Activated naive CD8-positive, alpha-beta T cell treated with anti-CD3 and anti-CD28 coated beads, Interleukin-2, amount 10 ng/mL, durations not matched to agents 7 days and 5 days (primary cell): ENCODE measurements at regions not wholly inside any gene's neighbourhood (a gene's known extent, or its start where the extent isn't known, plus 50 kb on each side); places are given as distances from the start of the nearest gene placed in this dataset.

Experiments used
- ATAC-seq: fragments of 150-1000 bp; cut with Tn5 transposase; one replicate; pipeline ENCODE4 v1.10.0; 2021; ENCODE audit warnings: low read depth, moderate library complexity
- POLR2A ChIA-PET: fragments of 350-600 bp; sonication (Branson Sonifier 250); formaldehyde crosslinking; loops from one replicate; lab custom pipeline; 2021; ENCODE audit warnings: antibody characterized with exemption; lab: Charles Lee
- DNase-seq: peaks from one replicate; pipeline ENCODE4 v3.0.0; 2021
- H3K27ac Mint-ChIP-seq: one replicate; pipeline ENCODE4 v1.8.0; 2022; ENCODE audit warnings: mild to moderate bottlenecking, mixed read lengths
- H3K27me3 Mint-ChIP-seq: one replicate; pipeline ENCODE4 v1.8.0; 2022; ENCODE audit warnings: mild to moderate bottlenecking, moderate library complexity, mixed read lengths
- H3K36me3 Mint-ChIP-seq: one replicate; pipeline ENCODE4 v1.8.0; 2021; ENCODE audit warnings: mild to moderate bottlenecking, mixed read lengths
- H3K4me1 Mint-ChIP-seq: one replicate; pipeline ENCODE4 v1.8.0; 2021; ENCODE audit warnings: mixed read lengths
- H3K4me3 Mint-ChIP-seq: one replicate; pipeline ENCODE4 v1.8.0; 2022; ENCODE audit warnings: mild to moderate bottlenecking, moderate library complexity, mixed read lengths
- H3K9me3 Mint-ChIP-seq: one replicate; pipeline ENCODE4 v1.8.0; 2021; ENCODE audit warnings: mixed read lengths

GRCh38 chr14:98889836-98890185, 382.2 kb downstream of the BCL11B start:
- POLR2A ChIA-PET = no interaction called here
- DNase-seq (no peak), ATAC-seq (no peak)
- Mint-ChIP-seq H3K4me1 (no peaks in the 10 kb centered on the region), H3K4me3 (no peak overlapping the region), H3K27ac (no peak overlapping the region), H3K9me3 (peaks cover 5% of the 10 kb centered on the region), H3K27me3 (peaks cover 4% of the 10 kb centered on the region), H3K36me3 (no peaks in the 10 kb centered on the region)

- Mint-ChIP-seq H3K9me3 (peaks cover 2% of the 10 kb centered on the region), H3K4me3 (no peak overlapping the region), H3K27me3 (peaks cover 4% of the 10 kb centered on the region), H3K4me1 (no peaks in the 10 kb centered on the region), H3K27ac (no peak overlapping the region), H3K36me3 (no peaks in the 10 kb centered on the region)
- ATAC-seq (no peak), DNase-seq (no peak)
- POLR2A ChIA-PET = no interaction called here
These were observed 381.2 kb downstream of the BCL11B start for GRCh38 chr14:98890556-98891340.

GRCh38 chr14:98893675-98894074, 378.3 kb downstream of the BCL11B start:
- Mint-ChIP-seq H3K4me3 (no peak overlapping the region), H3K27ac (no peak overlapping the region), H3K36me3 (no peaks in the 10 kb centered on the region), H3K4me1 (no peaks in the 10 kb centered on the region), H3K27me3 (peaks cover 4% of the 10 kb centered on the region), H3K9me3 (peaks cover 4% of the 10 kb centered on the region)
- POLR2A ChIA-PET = no interaction called here
- DNase-seq = no peak
- ATAC-seq = no peak

GRCh38 chr14:98894600-98894999, 377.4 kb downstream of the BCL11B start:
- Mint-ChIP-seq H3K36me3 (no peaks in the 10 kb centered on the region), H3K27ac (no peak overlapping the region)

GRCh38 chr14:98896449-98896848, 375.5 kb downstream of the BCL11B start:
- Mint-ChIP-seq H3K27ac (no peak overlapping the region), H3K36me3 (no peaks in the 10 kb centered on the region), H3K4me3 (no peak overlapping the region), H3K9me3 (peaks cover 4% of the 10 kb centered on the region), H3K27me3 (peaks cover 4% of the 10 kb centered on the region), H3K4me1 (peaks cover 2% of the 10 kb centered on the region)
- ATAC-seq (no peak), DNase-seq (no peak)
- POLR2A ChIA-PET = no interaction called here

More at GRCh38 chr14:98894600-98894999, 377.4 kb downstream of the BCL11B start:
- H3K9me3 Mint-ChIP-seq = peaks cover 4% of the 10 kb centered on the region
- peaks cover 4% of the 10 kb centered on the region for H3K27me3 Mint-ChIP-seq
- H3K4me1 Mint-ChIP-seq = no peaks in the 10 kb centered on the region
- POLR2A ChIA-PET = no interaction called here
- H3K4me3 Mint-ChIP-seq = no peak overlapping the region
- ATAC-seq = no peak
- no peak for DNase-seq

GRCh38 chr14:98897605-98898309, 374.2 kb downstream of the BCL11B start:
- DNase-seq (no peak), ATAC-seq (no peak)
- no peak overlapping the region for H3K4me3 Mint-ChIP-seq
- no peaks in the 10 kb centered on the region for H3K36me3 Mint-ChIP-seq
- POLR2A ChIA-PET = no interaction called here
- H3K27me3 Mint-ChIP-seq = peaks cover 4% of the 10 kb centered on the region
- peaks cover 2% of the 10 kb centered on the region for H3K4me1 Mint-ChIP-seq
- peaks cover 2% of the 10 kb centered on the region for H3K9me3 Mint-ChIP-seq
- H3K27ac Mint-ChIP-seq = no peak overlapping the region

GRCh38 chr14:98899441-98899840, 372.6 kb downstream of the BCL11B start:
- H3K4me3 Mint-ChIP-seq = no peak overlapping the region
- no peak overlapping the region for H3K27ac Mint-ChIP-seq
- peaks cover 2% of the 10 kb centered on the region for H3K27me3 Mint-ChIP-seq
- H3K4me1 Mint-ChIP-seq = peaks cover 2% of the 10 kb centered on the region
- no peaks in the 10 kb centered on the region for H3K36me3 Mint-ChIP-seq
- POLR2A ChIA-PET = no interaction called here
- ATAC-seq (no peak), DNase-seq (no peak)
- peaks cover 2% of the 10 kb centered on the region for H3K9me3 Mint-ChIP-seq

GRCh38 chr14:98900236-98900635, 371.8 kb downstream of the BCL11B start:
- peaks cover 2% of the 10 kb centered on the region for H3K27me3 Mint-ChIP-seq
- DNase-seq (no peak), ATAC-seq (no peak)
- POLR2A ChIA-PET = no interaction called here
- H3K9me3 Mint-ChIP-seq = peaks cover 2% of the 10 kb centered on the region
- H3K36me3 Mint-ChIP-seq = no peaks in the 10 kb centered on the region
- no peak overlapping the region for H3K4me3 Mint-ChIP-seq
- H3K27ac Mint-ChIP-seq = no peak overlapping the region
- H3K4me1 Mint-ChIP-seq = peaks cover 2% of the 10 kb centered on the region

GRCh38 chr14:98900798-98901197, 371.2 kb downstream of the BCL11B start:
- Mint-ChIP-seq H3K27me3 (peaks cover 2% of the 10 kb centered on the region), H3K36me3 (no peaks in the 10 kb centered on the region), H3K27ac (no peak overlapping the region)

GRCh38 chr14:98901511-98902205, 370.3 kb downstream of the BCL11B start:
- H3K27ac Mint-ChIP-seq = no peak overlapping the region
- ATAC-seq (no peak), DNase-seq (no peak)
- peaks cover 2% of the 10 kb centered on the region for H3K27me3 Mint-ChIP-seq
- no peak overlapping the region for H3K4me3 Mint-ChIP-seq
- POLR2A ChIA-PET = no interaction called here
- no peaks in the 10 kb centered on the region for H3K36me3 Mint-ChIP-seq
- H3K4me1 Mint-ChIP-seq = peaks cover 2% of the 10 kb centered on the region
- peaks cover 2% of the 10 kb centered on the region for H3K9me3 Mint-ChIP-seq

More at GRCh38 chr14:98900798-98901197, 371.2 kb downstream of the BCL11B start:
- ATAC-seq = no peak
- POLR2A ChIA-PET = no interaction called here
- H3K4me3 Mint-ChIP-seq = no peak overlapping the region
- DNase-seq = no peak
- peaks cover 2% of the 10 kb centered on the region for H3K4me1 Mint-ChIP-seq
- H3K9me3 Mint-ChIP-seq = peaks cover 2% of the 10 kb centered on the region

GRCh38 chr14:98903371-98903770, 368.6 kb downstream of the BCL11B start:
- H3K9me3 Mint-ChIP-seq = no peaks in the 10 kb centered on the region
- peaks cover 2% of the 10 kb centered on the region for H3K4me1 Mint-ChIP-seq
- H3K4me3 Mint-ChIP-seq = no peak overlapping the region
- DNase-seq = no peak
- no peak for ATAC-seq
- POLR2A ChIA-PET = no interaction called here
- no peaks in the 10 kb centered on the region for H3K36me3 Mint-ChIP-seq
- peak overlapping the region; percentile 10 for H3K27ac Mint-ChIP-seq
- H3K27me3 Mint-ChIP-seq = peaks cover 2% of the 10 kb centered on the region

- H3K4me1 Mint-ChIP-seq = peaks cover 3% of the 10 kb centered on the region
- DNase-seq = no peak
- POLR2A ChIA-PET = no interaction called here
- H3K27ac Mint-ChIP-seq = no peak overlapping the region
- H3K9me3 Mint-ChIP-seq = no peaks in the 10 kb centered on the region
- ATAC-seq = no peak
- peaks cover 2% of the 10 kb centered on the region for H3K27me3 Mint-ChIP-seq
- no peak overlapping the region for H3K4me3 Mint-ChIP-seq
- H3K36me3 Mint-ChIP-seq = no peaks in the 10 kb centered on the region
These were observed 367.3 kb downstream of the BCL11B start for GRCh38 chr14:98904677-98905076.

GRCh38 chr14:98906123-98906995, 365.6 kb downstream of the BCL11B start:
- POLR2A ChIA-PET = no interaction called here
- H3K9me3 Mint-ChIP-seq = no peaks in the 10 kb centered on the region
- peaks cover 3% of the 10 kb centered on the region for H3K4me1 Mint-ChIP-seq

More at GRCh38 chr14:98906123-98906995, 365.6 kb downstream of the BCL11B start:
- H3K27ac Mint-ChIP-seq = no peak overlapping the region
- peaks cover 2% of the 10 kb centered on the region for H3K27me3 Mint-ChIP-seq
- ATAC-seq (no peak), DNase-seq (no peak)
- H3K4me3 Mint-ChIP-seq = no peak overlapping the region
- H3K36me3 Mint-ChIP-seq = no peaks in the 10 kb centered on the region
